Hematopoietic multipotent progenitor cell treated with erythropoietin and hydrocortisone succinate and interleukin-3 and kit ligand, for 6 days (in vitro differentiated cells): ENCODE measurements at regions not wholly inside any gene's neighbourhood (a gene's known extent, or its start where the extent isn't known, plus 50 kb on each side); places are given as distances from the start of the nearest gene placed in this dataset.

Experiments
- DNase-seq: peaks from one replicate; pipeline ENCODE4 v3.0.0-alpha.2; 2015

- DNase-seq, result no peak
Observed at GRCh38 chr1:235925016-235925415, 58.3 kb upstream of the LYST start.

GRCh38 chr1:235923466-235924021 is 56.8 kb upstream of the LYST start:
- no peak for DNase-seq

- peak; percentile 28 for DNase-seq
Observed at GRCh38 chr1:235920596-235921375, 54.1 kb upstream of the LYST start.

GRCh38 chr1:235919833-235920441 is 53.2 kb upstream of the LYST start:
- no peak for DNase-seq

DNA sequence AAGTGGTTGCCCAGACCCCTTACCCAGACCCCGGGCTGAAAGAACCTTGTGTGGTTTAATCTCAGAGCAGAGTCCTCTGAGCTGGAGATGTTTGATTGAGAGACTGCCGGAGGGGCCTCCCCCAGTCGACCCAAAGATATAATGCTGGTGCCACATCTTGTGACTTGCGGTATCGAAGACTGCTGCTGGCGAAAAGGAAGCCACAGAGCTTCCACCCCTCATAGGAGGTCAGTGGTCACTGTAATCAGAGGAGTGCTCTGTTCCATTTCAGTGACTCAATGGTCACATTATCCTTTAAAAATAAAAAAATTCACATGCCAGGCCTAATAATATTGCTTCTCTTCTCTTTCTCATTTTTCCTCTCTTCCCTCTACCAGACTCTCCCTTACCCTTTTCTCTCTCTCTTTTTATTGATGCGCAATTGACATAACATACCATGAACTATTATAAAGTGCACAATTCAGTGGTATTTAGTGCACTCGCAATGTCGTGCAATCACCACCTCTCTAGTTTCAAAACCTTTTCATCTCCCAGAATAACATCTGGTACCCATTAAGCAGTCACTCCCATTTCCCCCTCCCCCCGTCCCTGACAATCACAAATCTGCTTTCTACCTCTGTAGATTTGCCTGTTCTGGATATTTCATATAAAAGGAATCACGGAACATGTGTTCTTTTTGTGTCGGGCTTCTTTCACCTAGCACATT is 52.6 kb upstream of the LYST start:
- no peak for DNase-seq

GRCh38 chr1:235918465-235918864 is 51.8 kb upstream of the LYST start:
- DNase-seq, result no peak

- no peak for DNase-seq
Observed at GRCh38 chr1:235918032-235918431, 51.3 kb upstream of the LYST start.

- peak; percentile 80 for DNase-seq
Observed at GRCh38 chr1:235917267-235917811, 50.6 kb upstream of the LYST start.
